ENCODE measurements at regions not wholly inside any gene's neighbourhood (a gene's known extent, or its start where the extent isn't known, plus 50 kb on each side); places are given as distances from the start of the nearest gene placed in this dataset.

- H3K4me1 ChIP-seq (ENCODE audit: insufficient read depth, low read length, severe bottlenecking): no peaks in the 10 kb centered on the region
- H3K9me3 ChIP-seq (ENCODE audit: low read length): no peaks in the 10 kb centered on the region
- H3F3A ChIP-seq (ENCODE audit: insufficient read depth, low read length): no peaks in the 10 kb centered on the region
- H3K79me2 ChIP-seq (ENCODE audit: insufficient read depth, low read length): no peaks in the 10 kb centered on the region
- H3K36me3 ChIP-seq (ENCODE audit: insufficient read depth, low read length): no peaks in the 10 kb centered on the region
- H3K27me3 ChIP-seq (ENCODE audit: insufficient read depth, low read length): no peaks in the 10 kb centered on the region
- no peak overlapping the region for H3K4me2 ChIP-seq (ENCODE audit: low read length)
- H3K27ac ChIP-seq (ENCODE audit: low read depth, low read length, poor library complexity, severe bottlenecking): no peak overlapping the region
- no peak overlapping the region for H3K4me3 ChIP-seq (ENCODE audit: low read depth, low read length, poor library complexity, severe bottlenecking)
- TF ChIP-seq EZH2 (IDR thresholded peaks at IDR 0.05; ENCODE audit: borderline replicate concordance, low read length) (no peak), CTCF (IDR thresholded peaks at IDR 0.05; ENCODE audit: low read length) (no peak)
- no peaks in the 10 kb centered on the region for H3K9me2 ChIP-seq (ENCODE audit: low read depth, low read length)
- H4K20me1 ChIP-seq (ENCODE audit: insufficient read depth, low read length): no peaks in the 10 kb centered on the region
- H3K9ac ChIP-seq (ENCODE audit: low read length): no peak overlapping the region
- no peak overlapping the region for H2AFZ ChIP-seq (ENCODE audit: low read length)
These were observed 379.0 kb upstream of the SLC30A5 start for GRCh38 chr5:68714810-68715209.

GRCh38 chr5:68720884-68721610 is 372.8 kb upstream of the SLC30A5 start:
- no peaks in the 10 kb centered on the region for H4K20me1 ChIP-seq (ENCODE audit: insufficient read depth, low read length)
- H3K4me1 ChIP-seq (ENCODE audit: insufficient read depth, low read length, severe bottlenecking): no peaks in the 10 kb centered on the region
- no peaks in the 10 kb centered on the region for H3K79me2 ChIP-seq (ENCODE audit: insufficient read depth, low read length)
- no peak overlapping the region for H3K9ac ChIP-seq (ENCODE audit: low read length)
- H3K27ac ChIP-seq (ENCODE audit: low read depth, low read length, poor library complexity, severe bottlenecking): no peak overlapping the region
- no peak overlapping the region for H2AFZ ChIP-seq (ENCODE audit: low read length)
- H3K4me3 ChIP-seq (ENCODE audit: low read depth, low read length, poor library complexity, severe bottlenecking): no peak overlapping the region
- no peak for TF ChIP-seq EZH2 (IDR thresholded peaks at IDR 0.05; ENCODE audit: borderline replicate concordance, low read length)
- TF ChIP-seq CTCF (IDR thresholded peaks at IDR 0.05; ENCODE audit: low read length): no peak
- H3F3A ChIP-seq (ENCODE audit: insufficient read depth, low read length): no peaks in the 10 kb centered on the region
- no peaks in the 10 kb centered on the region for H3K36me3 ChIP-seq (ENCODE audit: insufficient read depth, low read length)
- no peak overlapping the region for H3K4me2 ChIP-seq (ENCODE audit: low read length)
- no peaks in the 10 kb centered on the region for H3K9me3 ChIP-seq (ENCODE audit: low read length)
- H3K9me2 ChIP-seq (ENCODE audit: low read depth, low read length): no peaks in the 10 kb centered on the region
- no peaks in the 10 kb centered on the region for H3K27me3 ChIP-seq (ENCODE audit: insufficient read depth, low read length)

- TF ChIP-seq EZH2 (IDR thresholded peaks at IDR 0.05; ENCODE audit: borderline replicate concordance, low read length) (no peak), CTCF (IDR thresholded peaks at IDR 0.05; ENCODE audit: low read length) (no peak)
- no peaks in the 10 kb centered on the region for H3K27me3 ChIP-seq (ENCODE audit: insufficient read depth, low read length)
- no peak overlapping the region for H3K9ac ChIP-seq (ENCODE audit: low read length)
- H3F3A ChIP-seq (ENCODE audit: insufficient read depth, low read length): no peaks in the 10 kb centered on the region
- H4K20me1 ChIP-seq (ENCODE audit: insufficient read depth, low read length): no peaks in the 10 kb centered on the region
- no peaks in the 10 kb centered on the region for H3K79me2 ChIP-seq (ENCODE audit: insufficient read depth, low read length)
- H3K4me3 ChIP-seq (ENCODE audit: low read depth, low read length, poor library complexity, severe bottlenecking): no peak overlapping the region
- no peaks in the 10 kb centered on the region for H3K4me1 ChIP-seq (ENCODE audit: insufficient read depth, low read length, severe bottlenecking)
- H3K9me2 ChIP-seq (ENCODE audit: low read depth, low read length): no peaks in the 10 kb centered on the region
- no peak overlapping the region for H3K4me2 ChIP-seq (ENCODE audit: low read length)
- no peaks in the 10 kb centered on the region for H3K9me3 ChIP-seq (ENCODE audit: low read length)
- no peak overlapping the region for H2AFZ ChIP-seq (ENCODE audit: low read length)
- H3K27ac ChIP-seq (ENCODE audit: low read depth, low read length, poor library complexity, severe bottlenecking): no peak overlapping the region
- no peaks in the 10 kb centered on the region for H3K36me3 ChIP-seq (ENCODE audit: insufficient read depth, low read length)
These were observed 371.5 kb upstream of the SLC30A5 start for GRCh38 chr5:68722357-68722756.
